Activated T-helper 17 cell treated with anti-CD3 and anti-CD28 coated beads, Interleukin-2, amount 50 U/mL, for 72 hours (primary cell): ENCODE measurements at regions not wholly inside any gene's neighbourhood (a gene's known extent, or its start where the extent isn't known, plus 50 kb on each side); places are given as distances from the start of the nearest gene placed in this dataset.

Experiments used
- ATAC-seq: fragments of 150-1000 bp; cut with Tn5 transposase; replicated peaks from 2 replicates; pipeline ENCODE4 v1.10.0; 2021; ENCODE audit warnings: mild to moderate bottlenecking, moderate library complexity
- H3K27ac Mint-ChIP-seq: one replicate; pipeline ENCODE4 v1.8.0; 2022; ENCODE audit warnings: mixed read lengths
- H3K27me3 Mint-ChIP-seq: one replicate; pipeline ENCODE4 v1.8.0; 2022; ENCODE audit warnings: mixed read lengths
- H3K36me3 Mint-ChIP-seq: one replicate; pipeline ENCODE4 v1.8.0; 2022; ENCODE audit warnings: low read depth, mild to moderate bottlenecking, mixed read lengths
- H3K4me1 Mint-ChIP-seq: one replicate; pipeline ENCODE4 v1.8.0; 2022; ENCODE audit warnings: mixed read lengths
- H3K4me3 Mint-ChIP-seq: one replicate; pipeline ENCODE4 v1.8.0; 2022; ENCODE audit warnings: mild to moderate bottlenecking, mixed read lengths
- H3K9me3 Mint-ChIP-seq: one replicate; pipeline ENCODE4 v1.8.0; 2022; ENCODE audit warnings: mixed read lengths

- Mint-ChIP-seq H3K36me3 (no peaks in the 10 kb centered on the region), H3K9me3 (no peaks in the 10 kb centered on the region), H3K27ac (no peak overlapping the region), H3K4me3 (no peak overlapping the region), H3K4me1 (no peaks in the 10 kb centered on the region), H3K27me3 (peaks cover 17% of the 10 kb centered on the region)
- no peak for ATAC-seq
Measured at GRCh38 chr12:21713133-21713532, 55.5 kb upstream of the LDHB start.

- no peaks in the 10 kb centered on the region for H3K36me3 Mint-ChIP-seq
- H3K27ac Mint-ChIP-seq, result no peak overlapping the region
- H3K4me3 Mint-ChIP-seq, result no peak overlapping the region
- H3K4me1 Mint-ChIP-seq, result no peaks in the 10 kb centered on the region
- peaks cover 14% of the 10 kb centered on the region for H3K27me3 Mint-ChIP-seq
- no peaks in the 10 kb centered on the region for H3K9me3 Mint-ChIP-seq
- peak; percentile 40 for ATAC-seq
Measured at GRCh38 chr12:21710958-21711775, 53.5 kb upstream of the LDHB start.
